CD4-positive, alpha-beta memory T cell (primary cell): ENCODE measurements at regions not wholly inside any gene's neighbourhood (a gene's known extent, or its start where the extent isn't known, plus 50 kb on each side); places are given as distances from the start of the nearest gene placed in this dataset.

Experiments
- CTCF ChIA-PET: fragments of 350-600 bp; sonication (Branson Sonifier 250); formaldehyde crosslinking; loops from one replicate; lab custom pipeline; 2021; ENCODE audit warnings: inconsistent platforms; ENCODE audit not compliant: partially characterized antibody; lab: Charles Lee
- POLR2A ChIA-PET: fragments of 350-600 bp; sonication (Branson Sonifier 250); formaldehyde crosslinking; loops from one replicate; lab custom pipeline; 2021; ENCODE audit not compliant: partially characterized antibody; lab: Charles Lee
- DNase-seq, 5 donors: peaks; one replicate each; pipeline versions ENCODE4 v3.0.0 to v3.0.0-alpha.2; 2020 to 2022; ENCODE audit warnings: mixed read lengths in 1 of 5
- H3K27ac ChIP-seq: one replicate; pipeline ENCODE4 v1.7.0; 2013; ENCODE audit warnings: low read depth, low read length
- H3K27me3 ChIP-seq: 2 replicates; pipeline ENCODE4 v1.7.0; 2013; ENCODE audit warnings: mild to moderate bottlenecking, low read length, moderate library complexity; ENCODE audit not compliant: insufficient read depth
- H3K36me3 ChIP-seq: 2 replicates; pipeline ENCODE4 v1.7.0; 2013; ENCODE audit warnings: mild to moderate bottlenecking, low read length, moderate library complexity; ENCODE audit not compliant: insufficient read depth
- H3K4me1 ChIP-seq: 2 replicates; pipeline ENCODE4 v1.7.0; 2013; ENCODE audit warnings: mild to moderate bottlenecking, low read length, moderate library complexity; ENCODE audit not compliant: insufficient read depth
- H3K4me3 ChIP-seq, 2 donors: one replicate each; pipeline ENCODE4 v1.7.0; 2013; ENCODE audit warnings: low read length in 2 of 2, mild to moderate bottlenecking in 1 of 2
- H3K9me3 ChIP-seq, 2 donors: one replicate each; pipeline ENCODE4 v1.7.0; 2013; ENCODE audit warnings: low read length in 2 of 2, control low read depth in 1 of 2; ENCODE audit not compliant: control insufficient read depth in 1 of 2
- H3K27ac Mint-ChIP-seq, 7 donors: one replicate each; pipeline ENCODE4 v1.8.0; 2020 to 2021; ENCODE audit warnings: mixed read lengths in 7 of 7, mild to moderate bottlenecking in 6 of 7, inconsistent platforms in 3 of 7, moderate library complexity in 3 of 7
- H3K27me3 Mint-ChIP-seq, 2 donors: one replicate each; pipeline ENCODE4 v1.8.0; 2020 to 2021; ENCODE audit warnings: mixed read lengths in 2 of 2
- H3K36me3 Mint-ChIP-seq, 2 donors: one replicate each; pipeline ENCODE4 v1.8.0; 2020 to 2021; ENCODE audit warnings: mixed read lengths in 2 of 2, inconsistent platforms in 1 of 2, mild to moderate bottlenecking in 1 of 2
- H3K4me1 Mint-ChIP-seq, 4 donors: one replicate each; pipeline ENCODE4 v1.8.0; 2020 to 2021; ENCODE audit warnings: mixed read lengths in 4 of 4, mild to moderate bottlenecking in 1 of 4
- H3K4me3 Mint-ChIP-seq, 8 donors: one replicate each; pipeline ENCODE4 v1.8.0; 2020 to 2021; ENCODE audit warnings: mixed read lengths in 8 of 8, mild to moderate bottlenecking in 7 of 8, moderate library complexity in 6 of 8, inconsistent platforms in 3 of 8
- H3K9me3 Mint-ChIP-seq, 8 donors: one replicate each; pipeline ENCODE4 v1.8.0; 2020 to 2021; ENCODE audit warnings: mixed read lengths in 8 of 8, mild to moderate bottlenecking in 5 of 8, inconsistent platforms in 3 of 8, moderate library complexity in 1 of 8
- intact Hi-C: fragments of 100-400 bp; cut with micrococcal nuclease; formaldehyde crosslinking; loops from one replicate; pipeline ENCODE4 v1.15.1; 2023

GRCh38 chr5:56286015-56286884 is 53.1 kb upstream of the ANKRD55 start:
- Histone ChIP-seq H3K36me3 (no peaks in the 10 kb centered on the region), H3K9me3 (no peaks in the 10 kb centered on the region), H3K27me3 (no peaks in the 10 kb centered on the region), H3K4me1 (no peaks in the 10 kb centered on the region), H3K27ac (no peak overlapping the region), H3K4me3 (no peak overlapping the region)
- DNase-seq: no peak
- no peaks in the 10 kb centered on the region for H3K36me3 Mint-ChIP-seq
- H3K4me1 Mint-ChIP-seq: peaks cover 0 to 6% (median 4%) of the 10 kb centered on the region in 4 donors
- ChIA-PET CTCF (interaction anchor here (0.7 kb wide), 1 partner anchor 261 kb away, joined by 3 read pairs; no protein-coding TSS in a partner anchor), POLR2A (no interaction called here)
- no peak overlapping the region for H3K4me3 Mint-ChIP-seq
- H3K9me3 Mint-ChIP-seq: peaks cover 0 to 2% (median 0%) of the 10 kb centered on the region in 8 donors
- intact Hi-C loops: no loop called here
- no peak overlapping the region for H3K27ac Mint-ChIP-seq
- no peaks in the 10 kb centered on the region for H3K27me3 Mint-ChIP-seq

GRCh38 chr5:56282951-56283350 is 49.8 kb upstream of the ANKRD55 start:
- no peak for DNase-seq
- H3K4me3 ChIP-seq: no peak overlapping the region
- ChIA-PET POLR2A (no interaction called here), CTCF (interaction anchor here (1.2 to 1.3 kb wide), 2 partner anchors 11 to 555 kb away, joined by 4 to 6 read pairs; no protein-coding TSS in a partner anchor)
- no peak overlapping the region for H3K4me3 Mint-ChIP-seq
- H3K27me3 ChIP-seq: no peaks in the 10 kb centered on the region
- H3K9me3 ChIP-seq: no peaks in the 10 kb centered on the region
- no peak overlapping the region for H3K27ac ChIP-seq
- no peaks in the 10 kb centered on the region for H3K4me1 ChIP-seq
- intact Hi-C loops: no loop called here
- H3K36me3 Mint-ChIP-seq: no peaks in the 10 kb centered on the region
- no peaks in the 10 kb centered on the region for H3K36me3 ChIP-seq
- no peaks in the 10 kb centered on the region for H3K4me1 Mint-ChIP-seq
- no peaks in the 10 kb centered on the region for H3K9me3 Mint-ChIP-seq
- H3K27me3 Mint-ChIP-seq: no peaks in the 10 kb centered on the region
- no peak overlapping the region for H3K27ac Mint-ChIP-seq
